GM03348 (cell line): ENCODE measurements at regions not wholly inside any gene's neighbourhood (a gene's known extent, or its start where the extent isn't known, plus 50 kb on each side); places are given as distances from the start of the nearest gene placed in this dataset.
"Not testable (repeated sequence)": the region's sequence is repeated elsewhere in the genome, so short reads cannot be mapped to it uniquely, and the experiment has no call there.

Experiments
- DNase-seq: peaks from one replicate; pipeline ENCODE4 v3.0.0; 2012; ENCODE audit warnings: low spot score

DNA sequence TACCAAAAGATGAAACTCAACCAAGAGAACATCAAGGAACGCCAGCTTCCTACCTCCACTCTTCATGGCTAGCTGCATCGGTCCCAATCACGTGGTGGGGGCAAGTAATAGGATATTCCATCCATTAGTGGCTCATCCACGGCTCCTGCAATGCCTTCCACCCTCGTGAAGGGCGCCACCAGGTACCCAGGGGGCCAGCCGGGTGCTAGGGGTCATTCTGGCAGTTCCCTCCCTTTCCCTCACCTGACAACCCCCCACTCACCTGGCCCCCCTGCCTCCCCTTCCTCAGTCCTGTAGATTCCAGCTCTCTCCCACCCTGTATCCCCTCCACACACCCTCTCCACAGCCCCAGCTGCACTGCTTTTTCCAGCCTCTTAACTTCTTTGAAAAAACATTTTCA is 161.9 kb downstream of the URI1 start:
- no peak for DNase-seq

- DNase-seq: no peak
Measured at GRCh38 chr19:30105316-30105715, 163.3 kb downstream of the URI1 start.

DNA sequence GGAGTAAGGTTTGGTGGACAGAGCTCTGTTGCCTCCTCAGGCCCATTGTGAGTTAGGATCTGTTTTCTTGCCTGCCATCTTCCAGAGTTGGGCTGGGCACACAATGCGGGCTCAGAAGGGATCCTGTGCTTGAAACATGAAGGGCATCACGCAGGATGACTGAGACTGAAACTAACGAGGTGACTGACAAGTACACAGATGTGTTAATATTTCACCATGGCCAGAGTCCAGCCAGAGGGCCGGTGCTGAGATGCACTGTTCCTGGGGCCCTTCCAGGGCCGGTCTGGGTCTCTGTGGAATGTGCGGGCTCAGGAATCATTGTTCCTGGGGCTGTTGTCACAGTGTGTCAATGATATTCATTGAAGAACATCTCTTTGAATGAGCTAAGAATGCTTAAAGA is 163.7 kb downstream of the URI1 start:
- DNase-seq: no peak

DNA sequence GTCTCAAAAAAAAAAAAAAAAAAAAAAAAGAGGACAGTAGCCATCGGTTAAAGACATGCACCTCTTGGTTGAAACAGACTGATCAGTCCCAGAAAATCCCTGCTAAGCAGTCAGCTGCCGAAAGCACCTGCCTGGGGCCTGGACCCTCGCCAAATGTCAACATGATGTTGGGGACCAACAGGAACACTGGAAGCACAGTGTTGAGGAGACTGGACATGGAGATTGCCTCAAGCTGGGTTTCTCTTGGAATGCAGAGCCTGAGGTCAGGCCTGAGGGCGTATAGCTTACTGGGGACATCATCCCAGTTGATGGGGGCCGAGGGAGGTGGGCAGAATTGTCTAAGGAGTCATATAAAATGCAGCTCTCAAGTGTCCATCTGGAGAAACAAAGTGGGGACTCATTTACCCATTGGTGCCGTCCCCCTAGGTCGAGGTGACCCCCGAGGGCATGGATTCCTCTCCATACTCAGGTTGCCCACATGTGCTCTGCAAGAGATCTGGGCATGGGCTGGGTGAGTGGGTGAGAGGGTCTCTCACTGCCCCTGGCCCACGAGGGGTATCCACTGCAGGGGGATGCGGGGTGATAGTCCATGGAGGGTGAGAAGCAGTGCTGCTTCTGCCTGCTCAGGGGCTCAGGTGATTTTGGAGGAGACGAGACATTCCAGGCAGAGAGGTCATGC is 164.5 kb downstream of the URI1 start:
- no peak for DNase-seq

DNA sequence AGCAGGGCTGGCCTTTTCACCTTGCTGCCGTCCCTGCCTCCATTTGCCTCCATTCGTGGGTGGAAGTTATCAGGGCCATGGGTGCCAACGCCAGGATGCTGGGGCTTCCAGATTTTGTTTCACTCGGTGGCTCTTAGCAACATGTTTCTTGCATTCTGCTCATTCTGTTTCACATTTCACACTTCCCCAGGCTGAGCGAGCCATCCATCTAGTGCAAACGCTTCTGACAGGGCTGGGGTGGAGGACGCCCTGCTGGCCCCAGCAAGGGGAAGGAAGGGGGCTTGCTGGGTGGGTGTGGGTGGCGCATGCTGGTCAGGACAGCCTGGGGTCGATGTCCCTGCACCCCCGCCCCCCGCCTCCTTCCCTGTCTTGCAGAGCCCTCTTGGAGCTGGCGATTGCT is 165.2 kb downstream of the URI1 start:
- no peak for DNase-seq

DNA sequence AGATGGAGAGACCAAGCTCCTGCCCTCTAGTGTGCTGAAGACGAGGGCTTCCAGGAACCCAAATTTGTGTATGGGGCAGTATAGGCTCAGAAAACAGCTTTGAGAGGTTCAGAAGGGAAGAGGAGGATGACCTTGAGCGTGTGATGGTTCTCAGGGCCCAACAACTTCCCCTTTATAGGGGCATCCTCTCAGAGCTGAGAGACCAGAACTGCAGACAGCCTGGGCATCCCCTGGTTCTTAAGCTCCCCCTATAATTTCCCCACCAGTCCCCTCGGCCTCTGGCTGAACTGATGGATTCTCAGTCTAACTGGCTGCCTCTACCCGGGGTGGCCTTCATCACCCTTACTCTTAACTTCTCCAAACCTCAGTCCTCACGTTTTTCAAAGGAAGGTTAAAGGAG is 167.5 kb downstream of the URI1 start:
- DNase-seq: no peak

- DNase-seq: no peak
Measured at GRCh38 chr19:30111021-30111855, 169.2 kb downstream of the URI1 start.

GRCh38 chr19:30112171-30112570 is 170.1 kb downstream of the URI1 start:
- DNase-seq: no peak

- no peak for DNase-seq
Measured at GRCh38 chr19:30112666-30113065, 170.6 kb downstream of the URI1 start.

- no peak for DNase-seq
Measured at GRCh38 chr19:30113186-30113585, 171.1 kb downstream of the URI1 start.

DNA sequence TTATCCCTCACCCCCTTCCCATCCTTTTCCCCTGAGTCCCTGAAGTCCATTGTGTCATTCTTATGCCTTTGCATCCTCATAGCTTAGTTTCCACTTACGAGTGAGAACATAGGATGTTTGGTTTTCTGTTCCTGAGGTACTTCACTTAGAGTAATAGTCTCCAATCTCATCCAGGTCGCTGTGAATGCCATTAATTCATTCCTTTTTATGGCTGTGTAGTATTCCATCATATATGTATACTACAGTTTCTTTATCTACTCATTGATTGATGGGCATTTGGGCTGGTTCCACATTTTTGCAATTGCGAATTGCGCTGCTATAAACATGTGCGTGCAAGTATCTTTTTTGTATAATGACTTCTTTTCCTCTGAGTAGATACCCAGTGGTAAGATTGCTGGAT is 172.1 kb downstream of the URI1 start:
- not testable (repeated sequence) for DNase-seq

- DNase-seq: no peak
Measured at GRCh38 chr19:30115947-30116346, 173.9 kb downstream of the URI1 start.

GRCh38 chr19:30116530-30116929 is 174.5 kb downstream of the URI1 start:
- no peak for DNase-seq

DNA sequence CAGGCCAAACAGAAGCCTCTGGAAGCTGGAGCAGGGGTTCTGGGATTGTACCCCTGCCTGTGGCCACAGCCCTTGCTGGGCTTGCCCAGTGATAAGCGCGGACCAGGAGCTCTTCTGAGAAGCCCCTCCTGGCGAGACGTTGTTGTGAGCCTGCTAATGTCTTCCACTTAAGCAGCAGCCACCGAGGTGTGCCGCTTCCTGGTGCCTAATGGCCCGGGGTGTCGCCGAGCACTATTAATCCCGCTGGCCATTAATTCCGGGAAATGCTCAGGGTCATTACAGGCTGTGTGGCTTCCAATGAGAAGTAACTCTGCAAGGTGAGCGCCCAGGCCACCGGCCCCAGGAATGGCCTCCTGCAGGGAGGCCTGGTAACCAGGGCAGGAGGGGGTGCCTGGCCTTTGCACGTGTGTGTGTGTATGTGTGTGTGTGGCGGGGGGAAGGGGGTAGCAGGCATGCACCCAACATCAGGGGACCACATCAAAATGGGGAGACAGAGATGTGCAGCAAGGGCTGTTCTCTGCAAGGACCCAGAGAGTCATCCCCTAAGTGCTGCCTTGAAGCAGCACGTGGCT is 175.0 kb downstream of the URI1 start:
- DNase-seq: no peak

GRCh38 chr19:30117636-30118145 is 175.7 kb downstream of the URI1 start:
- DNase-seq: no peak

GRCh38 chr19:30118221-30118620 is 176.2 kb downstream of the URI1 start:
- no peak for DNase-seq

DNA sequence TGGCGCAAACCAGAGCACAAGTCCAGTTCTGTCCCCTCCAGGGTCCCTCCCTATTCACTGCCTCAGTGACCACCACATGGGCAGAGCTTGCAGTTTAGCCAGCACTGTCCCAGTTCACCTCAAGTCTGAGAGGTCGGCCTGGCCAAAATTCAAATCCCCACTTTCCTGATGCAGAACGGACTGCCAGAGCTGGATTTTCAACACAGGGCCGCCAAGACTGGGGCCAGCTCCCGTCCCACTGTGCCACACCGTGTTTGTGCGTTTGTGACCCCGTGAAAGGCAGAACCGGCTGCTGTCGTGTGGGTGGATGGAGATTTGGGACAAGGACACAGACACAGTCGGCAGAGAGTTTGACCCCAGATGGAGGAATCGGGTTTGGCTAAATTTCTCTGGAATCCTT is 176.7 kb downstream of the URI1 start:
- no peak for DNase-seq

GRCh38 chr19:30119180-30119908 is 177.3 kb downstream of the URI1 start:
- no peak for DNase-seq

DNA sequence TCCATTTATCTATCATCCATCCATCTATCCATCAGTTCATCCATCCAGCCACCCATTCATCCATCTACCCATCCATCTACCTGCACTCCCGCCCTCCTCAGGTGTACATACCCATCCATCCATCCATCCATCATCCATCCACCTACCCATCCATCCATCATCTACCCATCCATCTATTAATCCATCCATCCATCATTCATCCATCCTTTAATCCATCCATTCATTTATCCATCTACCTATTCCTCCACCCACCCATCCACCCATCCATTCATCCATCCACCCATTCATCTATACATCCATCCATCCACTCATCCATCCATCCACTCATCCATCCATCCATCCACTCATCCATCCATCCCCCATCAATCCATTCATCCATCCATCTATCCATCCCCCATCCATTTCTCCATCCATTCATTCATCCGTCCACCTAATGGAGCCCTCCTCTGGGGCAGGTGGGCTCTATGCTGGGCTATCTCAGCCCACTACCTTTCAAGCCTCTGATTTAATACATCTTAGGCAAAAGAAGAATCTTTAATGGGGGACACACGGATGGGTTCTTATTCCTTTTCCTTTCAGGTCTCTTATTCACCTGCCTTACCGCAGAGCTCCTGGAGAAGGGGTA is 178.9 kb downstream of the URI1 start:
- no peak for DNase-seq

DNA sequence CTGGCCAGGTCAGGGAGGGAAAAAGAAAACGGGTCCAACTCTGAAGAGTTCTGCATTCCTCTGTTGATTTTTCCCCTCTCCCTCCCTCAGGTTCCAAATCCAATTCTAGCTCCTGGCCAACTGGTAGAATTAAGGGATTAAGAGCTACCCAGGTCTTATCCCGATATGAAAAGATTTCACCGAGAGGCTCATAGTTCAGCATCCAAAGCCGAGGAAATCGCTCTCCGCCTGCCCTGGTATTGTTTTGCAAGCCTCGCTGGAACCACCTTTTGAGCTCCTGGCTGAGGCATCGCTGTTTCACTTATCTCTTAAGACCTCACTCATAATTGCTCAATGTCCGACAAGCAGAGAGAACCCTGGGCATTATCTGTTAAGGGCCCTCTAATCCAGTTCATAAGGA is 180.4 kb downstream of the URI1 start:
- DNase-seq: no peak

DNA sequence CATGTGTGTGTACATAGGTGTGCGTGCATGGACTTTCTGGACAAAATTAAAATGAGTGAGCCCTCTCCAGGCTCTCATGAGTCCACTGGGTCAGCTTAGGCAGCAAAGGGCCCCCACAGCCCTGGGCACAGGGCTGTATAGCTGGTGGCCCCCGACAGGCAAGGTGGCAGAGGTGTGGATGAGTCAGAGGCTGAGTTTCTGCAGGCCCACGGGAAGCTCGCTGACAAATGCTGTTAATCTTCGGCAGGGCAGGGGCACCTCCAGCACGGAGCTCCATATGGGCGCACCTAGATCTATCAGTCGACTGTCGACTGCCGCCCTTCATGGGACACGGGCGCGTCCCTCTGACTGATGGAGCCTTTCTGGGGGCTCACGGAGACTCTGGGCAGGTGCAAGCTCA is 181.1 kb downstream of the URI1 start:
- no peak for DNase-seq

- DNase-seq: no peak
Measured at GRCh38 chr19:30123611-30124010, 181.6 kb downstream of the URI1 start.
